ENCODE measurements at regions not wholly inside any gene's neighbourhood (a gene's known extent, or its start where the extent isn't known, plus 50 kb on each side); places are given as distances from the start of the nearest gene placed in this dataset.

- Histone ChIP-seq H3K27me3 (no peaks in the 10 kb centered on the region), H3K4me3 (no peak overlapping the region), H3K36me3 (no peaks in the 10 kb centered on the region), H3K9me3 (no peaks in the 10 kb centered on the region), H3K27ac (no peak overlapping the region), H3K4me1 (no peaks in the 10 kb centered on the region)
- intact Hi-C loops (cut with DNase I): no loop called here
- DNase-seq (no peak), ATAC-seq (no peak)
- TF ChIP-seq CTCF (IDR thresholded peaks at IDR 0.05): no peak
These were observed 289.5 kb downstream of the SMARCA1 start for GRCh38 chrX:129233786-129234185.

- intact Hi-C loops (cut with DNase I): no loop called here
- Histone ChIP-seq H3K36me3 (no peaks in the 10 kb centered on the region), H3K27ac (no peak overlapping the region), H3K27me3 (no peaks in the 10 kb centered on the region), H3K4me3 (no peak overlapping the region), H3K4me1 (no peaks in the 10 kb centered on the region), H3K9me3 (no peaks in the 10 kb centered on the region)
- no peak for TF ChIP-seq CTCF (IDR thresholded peaks at IDR 0.05)
- no peak for DNase-seq
- no peak for ATAC-seq
These were observed 292.3 kb downstream of the SMARCA1 start for GRCh38 chrX:129230850-129231512.

- intact Hi-C loops (cut with DNase I): no loop called here
- Histone ChIP-seq H3K36me3 (no peaks in the 10 kb centered on the region), H3K9me3 (no peaks in the 10 kb centered on the region), H3K27ac (no peak overlapping the region), H3K4me1 (no peaks in the 10 kb centered on the region), H3K27me3 (no peaks in the 10 kb centered on the region), H3K4me3 (no peak overlapping the region)
- TF ChIP-seq CTCF (IDR thresholded peaks at IDR 0.05): no peak
- DNase-seq: no peak
- no peak for ATAC-seq
These were observed 293.1 kb downstream of the SMARCA1 start for GRCh38 chrX:129230168-129230567.

GRCh38 chrX:129227366-129227765 lies 295.9 kb downstream of the SMARCA1 start:
- TF ChIP-seq CTCF (IDR thresholded peaks at IDR 0.05): no peak
- Histone ChIP-seq H3K27ac (no peak overlapping the region), H3K36me3 (no peaks in the 10 kb centered on the region), H3K4me3 (no peak overlapping the region), H3K9me3 (no peaks in the 10 kb centered on the region), H3K4me1 (no peaks in the 10 kb centered on the region), H3K27me3 (no peaks in the 10 kb centered on the region)
- ATAC-seq (no peak), DNase-seq (no peak)
- intact Hi-C loops (cut with DNase I): no loop called here

GRCh38 chrX:129193357-129193756 lies 329.9 kb downstream of the SMARCA1 start:
- Histone ChIP-seq H3K4me3 (no peak overlapping the region), H3K9me3 (no peaks in the 10 kb centered on the region), H3K36me3 (no peaks in the 10 kb centered on the region), H3K4me1 (no peaks in the 10 kb centered on the region), H3K27ac (no peak overlapping the region), H3K27me3 (no peaks in the 10 kb centered on the region)
- no peak for TF ChIP-seq CTCF (IDR thresholded peaks at IDR 0.05)
- ATAC-seq: no peak
- DNase-seq: no peak
- intact Hi-C loops (cut with DNase I): no loop called here

Measured in left lung (tissue), 4 donors.